GM23338 (cell line): ENCODE measurements at regions not wholly inside any gene's neighbourhood (a gene's known extent, or its start where the extent isn't known, plus 50 kb on each side); places are given as distances from the start of the nearest gene placed in this dataset.

ENCODE experiments used
- CTCF ChIP-seq, 2 experiments: fragments of 200-600 bp in 1 of 2; sonication (generic) in 1 of 2; conservative IDR thresholded peaks; 2 replicates each; pipeline versions ENCODE4 v1.5.1 to v1.6.1; 2016 to 2017; ENCODE audit warnings: antibody characterized with exemption in 2 of 2, low read depth in 2 of 2, mild to moderate bottlenecking in 2 of 2, moderate library complexity in 1 of 2
- EZH2 ChIP-seq: fragments of 200-600 bp; sonication (generic); IDR thresholded peaks from one replicate; pipeline ENCODE4 v1.8.0; 2017; ENCODE audit warnings: antibody characterized with exemption, mild to moderate bottlenecking, low read depth; ENCODE audit not compliant: unreplicated experiment
- EZH2phosphoT487 ChIP-seq: fragments of 200-600 bp; sonication (generic); IDR thresholded peaks from one replicate; pipeline ENCODE4 v1.8.1; 2018; ENCODE audit warnings: antibody characterized with exemption; ENCODE audit not compliant: unreplicated experiment
- POLR2AphosphoS5 ChIP-seq: IDR thresholded peaks from 2 replicates; pipeline ENCODE4 v1.6.1; 2016; ENCODE audit warnings: antibody characterized with exemption, low read depth
- TF ChIP-seq, protein P1 (sequence below): fragments of 250-450 bp; sonication (Bioruptor Pico); IDR thresholded peaks from 2 replicates; pipeline ENCODE4 v1.5.0; 2020; ENCODE audit warnings: mild to moderate bottlenecking, moderate library complexity
- TF ChIP-seq, protein P2 (sequence below): IDR thresholded peaks from one replicate; pipeline ENCODE4 v1.6.1; 2018; ENCODE audit warnings: antibody characterized with exemption; ENCODE audit not compliant: unreplicated experiment

DNA sequence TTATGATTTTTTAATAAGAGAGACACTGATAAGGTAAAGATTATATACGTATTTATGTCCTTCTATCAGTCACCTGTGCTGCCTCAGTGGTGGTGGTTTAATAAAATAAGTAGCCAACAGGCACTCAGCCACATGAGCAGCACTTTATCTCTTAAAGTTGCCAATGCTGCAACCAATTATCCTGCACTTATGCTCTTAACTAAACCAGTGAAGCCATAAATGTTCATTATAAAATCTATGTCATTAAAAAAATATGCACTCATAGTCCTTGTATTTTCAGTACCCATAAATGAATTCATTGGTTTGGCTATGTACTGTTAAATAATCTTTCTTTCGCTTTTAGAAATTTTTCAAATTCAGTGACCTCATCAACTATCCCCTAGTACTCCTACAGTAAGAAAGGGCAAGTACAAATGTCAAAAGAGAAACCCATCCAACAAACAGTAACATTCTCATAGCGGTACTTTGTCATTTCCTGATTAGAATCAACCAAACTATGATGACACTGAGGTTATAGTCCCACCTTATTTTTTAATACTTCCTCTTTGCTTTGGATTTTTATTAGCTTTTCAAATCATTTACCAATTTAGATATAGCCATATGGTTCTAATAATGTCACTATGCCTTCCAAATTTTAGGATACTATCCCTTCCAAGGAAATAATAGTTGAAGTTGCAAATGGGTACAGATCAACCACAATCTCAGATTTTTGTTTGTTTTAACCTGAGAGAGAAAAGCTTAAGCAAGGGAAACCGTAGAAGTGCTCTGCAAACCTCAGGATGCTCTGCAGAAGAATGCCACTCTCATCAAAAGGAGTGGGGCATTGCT is 190.9 kb downstream of the KLF12 start:
- TF ChIP-seq POLR2AphosphoS5 (no peak), CTCF (conservative IDR thresholded peaks at IDR 0.05; ENCODE audit: low read depth in 2 of 2) (no peak), EZH2 (no peak), EZH2phosphoT487 (no peak)
- TF ChIP-seq, protein P1, sequence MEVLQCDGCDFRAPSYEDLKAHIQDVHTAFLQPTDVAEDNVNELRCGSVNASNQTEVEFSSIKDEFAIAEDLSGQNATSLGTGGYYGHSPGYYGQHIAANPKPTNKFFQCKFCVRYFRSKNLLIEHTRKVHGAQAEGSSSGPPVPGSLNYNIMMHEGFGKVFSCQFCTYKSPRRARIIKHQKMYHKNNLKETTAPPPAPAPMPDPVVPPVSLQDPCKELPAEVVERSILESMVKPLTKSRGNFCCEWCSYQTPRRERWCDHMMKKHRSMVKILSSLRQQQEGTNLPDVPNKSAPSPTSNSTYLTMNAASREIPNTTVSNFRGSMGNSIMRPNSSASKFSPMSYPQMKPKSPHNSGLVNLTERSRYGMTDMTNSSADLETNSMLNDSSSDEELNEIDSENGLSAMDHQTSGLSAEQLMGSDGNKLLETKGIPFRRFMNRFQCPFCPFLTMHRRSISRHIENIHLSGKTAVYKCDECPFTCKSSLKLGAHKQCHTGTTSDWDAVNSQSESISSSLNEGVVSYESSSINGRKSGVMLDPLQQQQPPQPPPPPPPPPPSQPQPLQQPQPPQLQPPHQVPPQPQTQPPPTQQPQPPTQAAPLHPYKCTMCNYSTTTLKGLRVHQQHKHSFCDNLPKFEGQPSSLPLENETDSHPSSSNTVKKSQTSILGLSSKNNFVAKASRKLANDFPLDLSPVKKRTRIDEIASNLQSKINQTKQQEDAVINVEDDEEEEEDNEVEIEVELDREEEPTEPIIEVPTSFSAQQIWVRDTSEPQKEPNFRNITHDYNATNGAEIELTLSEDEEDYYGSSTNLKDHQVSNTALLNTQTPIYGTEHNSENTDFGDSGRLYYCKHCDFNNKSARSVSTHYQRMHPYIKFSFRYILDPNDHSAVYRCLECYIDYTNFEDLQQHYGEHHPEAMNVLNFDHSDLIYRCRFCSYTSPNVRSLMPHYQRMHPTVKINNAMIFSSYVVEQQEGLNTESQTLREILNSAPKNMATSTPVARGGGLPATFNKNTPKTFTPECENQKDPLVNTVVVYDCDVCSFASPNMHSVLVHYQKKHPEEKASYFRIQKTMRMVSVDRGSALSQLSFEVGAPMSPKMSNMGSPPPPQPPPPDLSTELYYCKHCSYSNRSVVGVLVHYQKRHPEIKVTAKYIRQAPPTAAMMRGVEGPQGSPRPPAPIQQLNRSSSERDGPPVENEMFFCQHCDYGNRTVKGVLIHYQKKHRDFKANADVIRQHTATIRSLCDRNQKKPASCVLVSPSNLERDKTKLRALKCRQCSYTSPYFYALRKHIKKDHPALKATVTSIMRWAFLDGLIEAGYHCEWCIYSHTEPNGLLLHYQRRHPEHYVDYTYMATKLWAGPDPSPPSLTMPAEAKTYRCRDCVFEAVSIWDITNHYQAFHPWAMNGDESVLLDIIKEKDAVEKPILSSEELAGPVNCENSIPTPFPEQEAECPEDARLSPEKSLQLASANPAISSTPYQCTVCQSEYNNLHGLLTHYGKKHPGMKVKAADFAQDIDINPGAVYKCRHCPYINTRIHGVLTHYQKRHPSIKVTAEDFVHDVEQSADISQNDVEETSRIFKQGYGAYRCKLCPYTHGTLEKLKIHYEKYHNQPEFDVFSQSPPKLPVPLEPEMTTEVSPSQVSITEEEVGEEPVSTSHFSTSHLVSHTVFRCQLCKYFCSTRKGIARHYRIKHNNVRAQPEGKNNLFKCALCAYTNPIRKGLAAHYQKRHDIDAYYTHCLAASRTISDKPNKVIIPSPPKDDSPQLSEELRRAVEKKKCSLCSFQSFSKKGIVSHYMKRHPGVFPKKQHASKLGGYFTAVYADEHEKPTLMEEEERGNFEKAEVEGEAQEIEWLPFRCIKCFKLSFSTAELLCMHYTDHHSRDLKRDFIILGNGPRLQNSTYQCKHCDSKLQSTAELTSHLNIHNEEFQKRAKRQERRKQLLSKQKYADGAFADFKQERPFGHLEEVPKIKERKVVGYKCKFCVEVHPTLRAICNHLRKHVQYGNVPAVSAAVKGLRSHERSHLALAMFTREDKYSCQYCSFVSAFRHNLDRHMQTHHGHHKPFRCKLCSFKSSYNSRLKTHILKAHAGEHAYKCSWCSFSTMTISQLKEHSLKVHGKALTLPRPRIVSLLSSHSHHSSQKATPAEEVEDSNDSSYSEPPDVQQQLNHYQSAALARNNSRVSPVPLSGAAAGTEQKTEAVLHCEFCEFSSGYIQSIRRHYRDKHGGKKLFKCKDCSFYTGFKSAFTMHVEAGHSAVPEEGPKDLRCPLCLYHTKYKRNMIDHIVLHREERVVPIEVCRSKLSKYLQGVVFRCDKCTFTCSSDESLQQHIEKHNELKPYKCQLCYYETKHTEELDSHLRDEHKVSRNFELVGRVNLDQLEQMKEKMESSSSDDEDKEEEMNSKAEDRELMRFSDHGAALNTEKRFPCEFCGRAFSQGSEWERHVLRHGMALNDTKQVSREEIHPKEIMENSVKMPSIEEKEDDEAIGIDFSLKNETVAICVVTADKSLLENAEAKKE: no peak
- TF ChIP-seq, protein P2, sequence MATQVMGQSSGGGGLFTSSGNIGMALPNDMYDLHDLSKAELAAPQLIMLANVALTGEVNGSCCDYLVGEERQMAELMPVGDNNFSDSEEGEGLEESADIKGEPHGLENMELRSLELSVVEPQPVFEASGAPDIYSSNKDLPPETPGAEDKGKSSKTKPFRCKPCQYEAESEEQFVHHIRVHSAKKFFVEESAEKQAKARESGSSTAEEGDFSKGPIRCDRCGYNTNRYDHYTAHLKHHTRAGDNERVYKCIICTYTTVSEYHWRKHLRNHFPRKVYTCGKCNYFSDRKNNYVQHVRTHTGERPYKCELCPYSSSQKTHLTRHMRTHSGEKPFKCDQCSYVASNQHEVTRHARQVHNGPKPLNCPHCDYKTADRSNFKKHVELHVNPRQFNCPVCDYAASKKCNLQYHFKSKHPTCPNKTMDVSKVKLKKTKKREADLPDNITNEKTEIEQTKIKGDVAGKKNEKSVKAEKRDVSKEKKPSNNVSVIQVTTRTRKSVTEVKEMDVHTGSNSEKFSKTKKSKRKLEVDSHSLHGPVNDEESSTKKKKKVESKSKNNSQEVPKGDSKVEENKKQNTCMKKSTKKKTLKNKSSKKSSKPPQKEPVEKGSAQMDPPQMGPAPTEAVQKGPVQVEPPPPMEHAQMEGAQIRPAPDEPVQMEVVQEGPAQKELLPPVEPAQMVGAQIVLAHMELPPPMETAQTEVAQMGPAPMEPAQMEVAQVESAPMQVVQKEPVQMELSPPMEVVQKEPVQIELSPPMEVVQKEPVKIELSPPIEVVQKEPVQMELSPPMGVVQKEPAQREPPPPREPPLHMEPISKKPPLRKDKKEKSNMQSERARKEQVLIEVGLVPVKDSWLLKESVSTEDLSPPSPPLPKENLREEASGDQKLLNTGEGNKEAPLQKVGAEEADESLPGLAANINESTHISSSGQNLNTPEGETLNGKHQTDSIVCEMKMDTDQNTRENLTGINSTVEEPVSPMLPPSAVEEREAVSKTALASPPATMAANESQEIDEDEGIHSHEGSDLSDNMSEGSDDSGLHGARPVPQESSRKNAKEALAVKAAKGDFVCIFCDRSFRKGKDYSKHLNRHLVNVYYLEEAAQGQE: no peak
